ENCODE measurements at regions not wholly inside any gene's neighbourhood (a gene's known extent, or its start where the extent isn't known, plus 50 kb on each side); places are given as distances from the start of the nearest gene placed in this dataset.

GRCh38 chr3:106157411-106157810 lies 288.6 kb upstream of the CBLB start:
- peak; percentile 48 to 72 for DNase-seq
- WGBS (ENCODE audit: insufficient coverage, low lambda C conversion rate): no CpG with 5 or more reads among the region's 3 CpGs
- Histone ChIP-seq H3K4me1 (ENCODE audit: control insufficient read depth, insufficient read depth, low read length) (peaks cover 3% of the 10 kb centered on the region), H3K36me3 (ENCODE audit: control insufficient read depth, insufficient read depth, low read length) (no peaks in the 10 kb centered on the region), H3K4me3 (ENCODE audit: low read length) (no peak overlapping the region), H3K9me3 (ENCODE audit: control insufficient read depth, low read depth, low read length) (no peaks in the 10 kb centered on the region), H3K27ac (ENCODE audit: low read length) (no peak overlapping the region), H3K27me3 (ENCODE audit: control insufficient read depth, insufficient read depth, low read length) (no peaks in the 10 kb centered on the region)

DNA sequence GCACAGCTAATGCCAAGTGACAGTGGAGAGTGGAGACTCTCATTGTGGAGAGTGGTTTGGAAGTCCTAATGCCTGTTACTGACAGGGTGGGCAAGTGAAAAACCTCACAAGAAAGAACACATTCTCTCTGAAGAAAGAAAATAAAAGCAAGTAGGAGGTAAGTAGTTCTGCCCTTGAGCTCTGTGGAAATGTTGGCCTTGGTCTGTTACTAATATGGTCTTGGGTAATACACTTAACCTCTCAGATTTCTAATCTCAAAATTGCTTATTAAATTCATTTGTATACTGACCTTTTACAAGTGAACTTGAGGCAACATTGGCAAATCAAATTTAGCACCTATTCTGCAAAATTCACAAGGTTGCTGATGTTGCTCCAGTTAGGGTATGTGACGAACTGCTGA lies 291.6 kb upstream of the CBLB start:
- no peak overlapping the region for H3K27ac ChIP-seq (ENCODE audit: low read length)
- H3K4me3 ChIP-seq (ENCODE audit: low read length): no peak overlapping the region
- no peaks in the 10 kb centered on the region for H3K27me3 ChIP-seq (ENCODE audit: control insufficient read depth, insufficient read depth, low read length)
- no peak for DNase-seq
- WGBS (ENCODE audit: insufficient coverage, low lambda C conversion rate): no CpG with 5 or more reads among the region's 1 CpG
- no peaks in the 10 kb centered on the region for H3K9me3 ChIP-seq (ENCODE audit: control insufficient read depth, low read depth, low read length)
- peaks cover 3% of the 10 kb centered on the region for H3K4me1 ChIP-seq (ENCODE audit: control insufficient read depth, insufficient read depth, low read length)
- no peaks in the 10 kb centered on the region for H3K36me3 ChIP-seq (ENCODE audit: control insufficient read depth, insufficient read depth, low read length)

GRCh38 chr3:106161246-106161645 lies 292.4 kb upstream of the CBLB start:
- Histone ChIP-seq H3K27me3 (ENCODE audit: control insufficient read depth, insufficient read depth, low read length) (no peaks in the 10 kb centered on the region), H3K4me3 (ENCODE audit: low read length) (no peak overlapping the region), H3K36me3 (ENCODE audit: control insufficient read depth, insufficient read depth, low read length) (no peaks in the 10 kb centered on the region), H3K9me3 (ENCODE audit: control insufficient read depth, low read depth, low read length) (no peaks in the 10 kb centered on the region), H3K4me1 (ENCODE audit: control insufficient read depth, insufficient read depth, low read length) (peaks cover 3% of the 10 kb centered on the region), H3K27ac (ENCODE audit: low read length) (no peak overlapping the region)
- DNase-seq: no peak
- WGBS (ENCODE audit: insufficient coverage, low lambda C conversion rate): no CpG with 5 or more reads among the region's 4 CpGs

GRCh38 chr3:106167728-106168127 lies 298.9 kb upstream of the CBLB start:
- no peak overlapping the region for H3K27ac ChIP-seq (ENCODE audit: low read length)
- no peaks in the 10 kb centered on the region for H3K27me3 ChIP-seq (ENCODE audit: control insufficient read depth, insufficient read depth, low read length)
- DNase-seq: no peak
- H3K9me3 ChIP-seq (ENCODE audit: control insufficient read depth, low read depth, low read length): no peaks in the 10 kb centered on the region
- no peaks in the 10 kb centered on the region for H3K36me3 ChIP-seq (ENCODE audit: control insufficient read depth, insufficient read depth, low read length)
- H3K4me1 ChIP-seq (ENCODE audit: control insufficient read depth, insufficient read depth, low read length): no peaks in the 10 kb centered on the region
- no peak overlapping the region for H3K4me3 ChIP-seq (ENCODE audit: low read length)
- WGBS (ENCODE audit: insufficient coverage, low lambda C conversion rate): 100% methylated on average over 5 of the region's 8 CpGs

- no peak for DNase-seq
- Histone ChIP-seq H3K36me3 (ENCODE audit: control insufficient read depth, insufficient read depth, low read length) (no peaks in the 10 kb centered on the region), H3K4me1 (ENCODE audit: control insufficient read depth, insufficient read depth, low read length) (no peaks in the 10 kb centered on the region), H3K27me3 (ENCODE audit: control insufficient read depth, insufficient read depth, low read length) (no peaks in the 10 kb centered on the region), H3K27ac (ENCODE audit: low read length) (no peak overlapping the region), H3K4me3 (ENCODE audit: low read length) (no peak overlapping the region), H3K9me3 (ENCODE audit: control insufficient read depth, low read depth, low read length) (no peaks in the 10 kb centered on the region)
- WGBS (ENCODE audit: insufficient coverage, low lambda C conversion rate): 89% methylated on average over 3 of the region's 5 CpGs
Measured at GRCh38 chr3:106168962-106169750, 300.3 kb upstream of the CBLB start.

DNA sequence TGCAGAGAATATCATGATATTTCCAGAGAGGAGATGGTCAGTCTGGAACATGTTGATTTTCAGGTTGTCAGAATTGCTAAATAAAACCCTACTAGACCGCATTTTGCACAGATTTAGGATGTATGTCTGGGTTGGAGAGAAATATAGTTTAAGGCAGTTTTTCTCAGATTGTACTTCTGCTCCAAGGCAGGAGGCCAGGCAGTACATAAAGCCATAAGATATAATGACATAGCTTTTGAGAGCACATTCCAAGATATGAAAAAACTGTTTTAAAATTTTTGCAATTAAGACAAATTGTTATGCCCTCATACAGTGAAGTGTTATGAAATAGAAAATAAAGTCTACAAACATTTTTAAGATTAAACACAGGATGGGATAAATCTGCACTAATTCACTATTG lies 301.8 kb upstream of the CBLB start:
- no peaks in the 10 kb centered on the region for H3K36me3 ChIP-seq (ENCODE audit: control insufficient read depth, insufficient read depth, low read length)
- no CpG with 5 or more reads among the region's 1 CpG for whole genome bisulfite sequencing (ENCODE audit: insufficient coverage, low lambda C conversion rate)
- H3K4me3 ChIP-seq (ENCODE audit: low read length): no peak overlapping the region
- H3K27ac ChIP-seq (ENCODE audit: low read length): no peak overlapping the region
- no peaks in the 10 kb centered on the region for H3K27me3 ChIP-seq (ENCODE audit: control insufficient read depth, insufficient read depth, low read length)
- no peaks in the 10 kb centered on the region for H3K4me1 ChIP-seq (ENCODE audit: control insufficient read depth, insufficient read depth, low read length)
- no peaks in the 10 kb centered on the region for H3K9me3 ChIP-seq (ENCODE audit: control insufficient read depth, low read depth, low read length)
- DNase-seq: no peak

DNA sequence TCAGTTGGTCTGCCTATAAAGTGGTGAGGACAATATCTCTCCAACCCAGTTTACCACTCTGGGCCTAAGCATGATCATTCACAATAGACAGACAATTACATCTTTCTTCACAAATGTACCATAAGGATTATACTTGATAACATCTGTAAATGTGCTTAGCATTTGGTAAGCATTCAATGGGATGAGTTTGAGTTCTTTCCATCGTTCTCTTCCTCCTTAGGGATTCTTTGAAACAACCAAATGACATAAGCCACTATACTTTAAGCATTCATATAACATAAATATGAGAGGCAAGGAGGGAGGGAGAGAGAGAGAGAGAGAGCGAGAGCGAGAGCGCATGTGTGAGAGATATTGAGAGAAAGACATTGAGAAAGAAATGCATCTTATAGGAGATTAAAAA lies 303.3 kb upstream of the CBLB start:
- H3K36me3 ChIP-seq (ENCODE audit: control insufficient read depth, insufficient read depth, low read length): no peaks in the 10 kb centered on the region
- no peak overlapping the region for H3K27ac ChIP-seq (ENCODE audit: low read length)
- WGBS (ENCODE audit: insufficient coverage, low lambda C conversion rate): 98% methylated on average over 4 of the region's 4 CpGs
- no peak for DNase-seq
- no peaks in the 10 kb centered on the region for H3K9me3 ChIP-seq (ENCODE audit: control insufficient read depth, low read depth, low read length)
- H3K4me1 ChIP-seq (ENCODE audit: control insufficient read depth, insufficient read depth, low read length): no peaks in the 10 kb centered on the region
- H3K4me3 ChIP-seq (ENCODE audit: low read length): no peak overlapping the region
- no peaks in the 10 kb centered on the region for H3K27me3 ChIP-seq (ENCODE audit: control insufficient read depth, insufficient read depth, low read length)

GRCh38 chr3:106172780-106173179 lies 304.0 kb upstream of the CBLB start:
- no peaks in the 10 kb centered on the region for H3K4me1 ChIP-seq (ENCODE audit: control insufficient read depth, insufficient read depth, low read length)
- no peaks in the 10 kb centered on the region for H3K36me3 ChIP-seq (ENCODE audit: control insufficient read depth, insufficient read depth, low read length)
- no peak overlapping the region for H3K27ac ChIP-seq (ENCODE audit: low read length)
- peak; percentile 27 to 60 for DNase-seq
- H3K9me3 ChIP-seq (ENCODE audit: control insufficient read depth, low read depth, low read length): no peaks in the 10 kb centered on the region
- 17% methylated on average over 1 of the region's 1 CpG for WGBS (ENCODE audit: insufficient coverage, low lambda C conversion rate)
- H3K27me3 ChIP-seq (ENCODE audit: control insufficient read depth, insufficient read depth, low read length): no peaks in the 10 kb centered on the region
- no peak overlapping the region for H3K4me3 ChIP-seq (ENCODE audit: low read length)

- Histone ChIP-seq H3K36me3 (ENCODE audit: control insufficient read depth, insufficient read depth, low read length) (no peaks in the 10 kb centered on the region), H3K4me1 (ENCODE audit: control insufficient read depth, insufficient read depth, low read length) (no peaks in the 10 kb centered on the region), H3K27me3 (ENCODE audit: control insufficient read depth, insufficient read depth, low read length) (no peaks in the 10 kb centered on the region), H3K4me3 (ENCODE audit: low read length) (no peak overlapping the region), H3K27ac (ENCODE audit: low read length) (no peak overlapping the region), H3K9me3 (ENCODE audit: control insufficient read depth, low read depth, low read length) (no peaks in the 10 kb centered on the region)
- no peak for DNase-seq
- no CpG with 5 or more reads among the region's 1 CpG for WGBS (ENCODE audit: insufficient coverage, low lambda C conversion rate)
Measured at GRCh38 chr3:106175276-106175675, 306.5 kb upstream of the CBLB start.

DNA sequence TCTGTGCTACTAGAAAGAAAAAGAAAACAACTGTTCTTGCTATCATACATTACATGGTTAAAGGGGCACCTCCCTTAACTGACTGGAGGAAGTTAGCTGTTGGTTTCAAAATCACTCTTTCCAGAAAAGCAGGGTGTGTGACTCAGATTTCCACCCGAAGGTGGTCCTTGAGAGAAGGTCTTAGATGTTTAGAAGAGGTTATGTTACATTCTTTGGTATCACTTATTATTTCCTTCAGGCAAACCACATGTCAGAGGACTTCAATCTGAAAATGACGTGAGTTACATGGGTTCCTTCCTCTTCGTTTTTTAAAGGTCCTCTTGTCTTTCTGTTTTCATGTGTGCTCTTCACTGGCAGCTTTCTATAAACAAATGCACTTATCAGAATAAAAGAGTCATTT lies 307.9 kb upstream of the CBLB start:
- Histone ChIP-seq H3K4me3 (ENCODE audit: low read length) (no peak overlapping the region), H3K36me3 (ENCODE audit: control insufficient read depth, insufficient read depth, low read length) (no peaks in the 10 kb centered on the region), H3K27me3 (ENCODE audit: control insufficient read depth, insufficient read depth, low read length) (no peaks in the 10 kb centered on the region), H3K27ac (ENCODE audit: low read length) (no peak overlapping the region), H3K9me3 (ENCODE audit: control insufficient read depth, low read depth, low read length) (no peaks in the 10 kb centered on the region), H3K4me1 (ENCODE audit: control insufficient read depth, insufficient read depth, low read length) (no peaks in the 10 kb centered on the region)
- WGBS (ENCODE audit: insufficient coverage, low lambda C conversion rate): no CpG with 5 or more reads among the region's 3 CpGs
- no peak for DNase-seq

DNA sequence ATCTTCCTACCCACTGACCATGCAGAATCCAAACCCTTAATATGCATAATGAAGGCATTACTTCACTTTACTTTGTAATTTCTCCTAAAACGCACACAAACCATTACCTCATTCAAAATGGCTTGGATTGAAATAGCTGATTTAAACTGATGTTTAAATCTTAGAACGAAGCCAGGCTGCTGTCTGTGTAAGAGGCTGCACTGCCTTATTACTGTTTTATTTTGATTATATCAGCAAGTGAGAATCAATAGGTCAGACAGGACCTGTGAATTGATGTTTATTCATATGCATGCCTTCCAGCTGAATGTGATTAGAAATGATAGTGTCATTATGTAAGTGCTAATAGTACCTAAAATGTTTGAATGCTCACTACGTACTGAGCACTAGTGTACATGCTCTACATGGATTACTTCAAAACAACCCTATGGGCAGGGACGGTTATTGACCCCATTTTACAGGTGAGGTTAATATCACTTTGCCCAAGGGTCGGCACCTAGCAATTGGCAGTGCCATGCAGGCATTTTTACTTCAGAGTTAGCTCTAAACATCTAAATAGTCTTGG lies 314.2 kb upstream of the CBLB start:
- WGBS (ENCODE audit: insufficient coverage, low lambda C conversion rate): 71% methylated on average over 1 of the region's 5 CpGs
- H3K9me3 ChIP-seq (ENCODE audit: control insufficient read depth, low read depth, low read length): no peaks in the 10 kb centered on the region
- H3K27ac ChIP-seq (ENCODE audit: low read length): no peak overlapping the region
- DNase-seq: no peak
- no peak overlapping the region for H3K4me3 ChIP-seq (ENCODE audit: low read length)
- H3K4me1 ChIP-seq (ENCODE audit: control insufficient read depth, insufficient read depth, low read length): no peaks in the 10 kb centered on the region
- no peaks in the 10 kb centered on the region for H3K27me3 ChIP-seq (ENCODE audit: control insufficient read depth, insufficient read depth, low read length)
- no peaks in the 10 kb centered on the region for H3K36me3 ChIP-seq (ENCODE audit: control insufficient read depth, insufficient read depth, low read length)
